K562 (cell line): ENCODE measurements at regions not wholly inside any gene's neighbourhood (a gene's known extent, or its start where the extent isn't known, plus 50 kb on each side); places are given as distances from the start of the nearest gene placed in this dataset.
"Not testable (repeated sequence)": the region's sequence is repeated elsewhere in the genome, so short reads cannot be mapped to it uniquely, and the experiment has no call there.

Source experiments
- EHMT2 ChIP-seq: fragments of 450-650 bp; IDR thresholded peaks from 2 replicates; pipeline ENCODE4 v1.6.1; 2018; ENCODE audit warnings: antibody characterized with exemption
- FOXK1 ChIP-seq: sonication (generic); formaldehyde crosslinking; IDR thresholded peaks from 2 replicates; pipeline ENCODE4 v1.8.0; 2022; ENCODE audit warnings: missing genetic modification reagents, mild to moderate bottlenecking, borderline replicate concordance
- LARP7 ChIP-seq: fragments of 450-650 bp; IDR thresholded peaks from 2 replicates; pipeline ENCODE4 v1.6.1; 2016
- ZBTB17 ChIP-seq: fragments of 450-650 bp; formaldehyde crosslinking; IDR thresholded peaks from 2 replicates; pipeline ENCODE4 v1.4.0; 2020; ENCODE audit warnings: mild to moderate bottlenecking
- TF ChIP-seq, protein P1 (sequence below): IDR thresholded peaks from 2 replicates; pipeline ENCODE4 v1.6.1; 2011; ENCODE audit warnings: borderline replicate concordance, low read depth, mild to moderate bottlenecking, moderate library complexity, low read length; ENCODE audit not compliant: insufficient read depth, poor library complexity, severe bottlenecking
- TF ChIP-seq, protein P2 (sequence below), 3 experiments: IDR thresholded peaks in 2 of 3; conservative IDR thresholded peaks in 1 of 3; 2 replicates each; pipeline ENCODE4 v1.5.1; 2011 to 2012; ENCODE audit warnings: low read length in 3 of 3, mild to moderate bottlenecking in 3 of 3, control low read depth in 2 of 3, improper control_type of control experiment in 1 of 3, inconsistent platforms in 1 of 3, low read depth in 1 of 3, mixed read lengths in 1 of 3, moderate library complexity in 1 of 3; ENCODE audit not compliant: insufficient read depth in 2 of 3

DNA sequence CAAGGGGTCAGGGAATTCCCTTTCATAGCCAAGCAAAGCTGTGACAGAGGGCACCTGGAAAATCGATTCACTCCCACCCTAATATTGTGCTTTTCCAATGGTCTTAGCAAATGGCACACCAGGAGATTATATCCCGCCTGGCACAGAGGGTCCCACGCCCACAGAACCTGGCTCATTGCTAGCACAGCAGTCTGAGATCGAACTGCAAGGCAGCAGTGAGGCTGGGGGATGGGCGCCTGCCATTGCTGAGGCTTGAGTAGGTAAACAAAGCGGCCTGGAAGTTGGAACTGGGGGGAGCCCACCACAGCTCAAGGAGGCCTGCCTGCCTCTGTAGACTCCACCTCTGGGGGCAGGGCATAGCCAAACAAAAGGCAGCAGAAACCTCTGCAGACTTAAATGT lies 72.7 kb upstream of the EPHA3 start:
- not testable (repeated sequence) for TF ChIP-seq FOXK1; LARP7; EHMT2; ZBTB17 (CRISPR knock-in tag)
- TF ChIP-seq, protein P1, sequence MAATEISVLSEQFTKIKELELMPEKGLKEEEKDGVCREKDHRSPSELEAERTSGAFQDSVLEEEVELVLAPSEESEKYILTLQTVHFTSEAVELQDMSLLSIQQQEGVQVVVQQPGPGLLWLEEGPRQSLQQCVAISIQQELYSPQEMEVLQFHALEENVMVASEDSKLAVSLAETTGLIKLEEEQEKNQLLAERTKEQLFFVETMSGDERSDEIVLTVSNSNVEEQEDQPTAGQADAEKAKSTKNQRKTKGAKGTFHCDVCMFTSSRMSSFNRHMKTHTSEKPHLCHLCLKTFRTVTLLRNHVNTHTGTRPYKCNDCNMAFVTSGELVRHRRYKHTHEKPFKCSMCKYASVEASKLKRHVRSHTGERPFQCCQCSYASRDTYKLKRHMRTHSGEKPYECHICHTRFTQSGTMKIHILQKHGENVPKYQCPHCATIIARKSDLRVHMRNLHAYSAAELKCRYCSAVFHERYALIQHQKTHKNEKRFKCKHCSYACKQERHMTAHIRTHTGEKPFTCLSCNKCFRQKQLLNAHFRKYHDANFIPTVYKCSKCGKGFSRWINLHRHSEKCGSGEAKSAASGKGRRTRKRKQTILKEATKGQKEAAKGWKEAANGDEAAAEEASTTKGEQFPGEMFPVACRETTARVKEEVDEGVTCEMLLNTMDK = not testable (repeated sequence)
- TF ChIP-seq, protein P2, sequence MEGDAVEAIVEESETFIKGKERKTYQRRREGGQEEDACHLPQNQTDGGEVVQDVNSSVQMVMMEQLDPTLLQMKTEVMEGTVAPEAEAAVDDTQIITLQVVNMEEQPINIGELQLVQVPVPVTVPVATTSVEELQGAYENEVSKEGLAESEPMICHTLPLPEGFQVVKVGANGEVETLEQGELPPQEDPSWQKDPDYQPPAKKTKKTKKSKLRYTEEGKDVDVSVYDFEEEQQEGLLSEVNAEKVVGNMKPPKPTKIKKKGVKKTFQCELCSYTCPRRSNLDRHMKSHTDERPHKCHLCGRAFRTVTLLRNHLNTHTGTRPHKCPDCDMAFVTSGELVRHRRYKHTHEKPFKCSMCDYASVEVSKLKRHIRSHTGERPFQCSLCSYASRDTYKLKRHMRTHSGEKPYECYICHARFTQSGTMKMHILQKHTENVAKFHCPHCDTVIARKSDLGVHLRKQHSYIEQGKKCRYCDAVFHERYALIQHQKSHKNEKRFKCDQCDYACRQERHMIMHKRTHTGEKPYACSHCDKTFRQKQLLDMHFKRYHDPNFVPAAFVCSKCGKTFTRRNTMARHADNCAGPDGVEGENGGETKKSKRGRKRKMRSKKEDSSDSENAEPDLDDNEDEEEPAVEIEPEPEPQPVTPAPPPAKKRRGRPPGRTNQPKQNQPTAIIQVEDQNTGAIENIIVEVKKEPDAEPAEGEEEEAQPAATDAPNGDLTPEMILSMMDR (IDR thresholded peaks at IDR 0.05 in 2 of 3, conservative IDR thresholded peaks at IDR 0.05 in 1 of 3; ENCODE audit: insufficient read depth in 2 of 3, low read depth in 1 of 3, low read length in 3 of 3) = not testable (repeated sequence)
